ENCODE measurements at regions not wholly inside any gene's neighbourhood (a gene's known extent, or its start where the extent isn't known, plus 50 kb on each side); places are given as distances from the start of the nearest gene placed in this dataset.

DNA sequence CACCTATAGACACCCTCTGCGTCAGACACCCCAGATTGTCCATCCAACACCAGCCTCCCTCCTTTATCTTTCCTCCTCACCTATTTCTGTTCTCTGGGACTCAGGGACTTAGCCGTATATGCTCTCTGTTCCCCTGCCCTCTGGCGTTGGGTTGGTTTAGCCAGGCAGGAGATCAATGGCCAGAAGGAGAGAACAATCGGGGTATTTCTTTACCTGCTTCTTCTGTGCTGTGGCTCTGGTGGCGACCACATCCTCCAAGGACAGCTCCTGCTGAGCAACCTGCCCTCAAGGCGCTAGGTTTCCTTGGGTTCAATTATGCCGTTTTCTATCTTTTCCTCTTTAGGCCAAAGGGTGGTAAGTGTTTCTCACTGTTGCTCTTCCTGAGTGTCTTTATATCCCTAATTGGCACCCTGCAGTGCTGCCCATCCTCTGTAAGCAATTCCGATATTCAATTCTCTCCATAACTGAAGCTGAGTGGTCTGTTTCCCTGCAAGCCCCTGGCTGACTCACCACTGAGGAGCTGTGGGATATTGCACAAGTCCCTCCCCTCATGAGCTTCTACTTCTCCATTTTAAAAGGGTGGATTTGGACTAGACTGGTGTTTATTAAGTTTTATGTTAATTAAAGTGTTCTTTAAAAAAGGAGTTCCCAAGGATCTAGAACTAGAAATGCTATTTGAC lies 63.7 kb upstream of the TMTC4 start:
- H3K9me2 ChIP-seq (ENCODE audit: insufficient read depth) = no peaks in the 10 kb centered on the region
- no TSS peak for BruUV-seq (replicated peaks)
- H3K27ac ChIP-seq (ENCODE audit: low read depth, low read length) = no peak overlapping the region
- H3K4me3 ChIP-seq (replicated peaks in 1 of 2; ENCODE audit: low read depth in 1 of 2, low read length in 2 of 2) = no peak overlapping the region
- TF ChIP-seq, protein P1, sequence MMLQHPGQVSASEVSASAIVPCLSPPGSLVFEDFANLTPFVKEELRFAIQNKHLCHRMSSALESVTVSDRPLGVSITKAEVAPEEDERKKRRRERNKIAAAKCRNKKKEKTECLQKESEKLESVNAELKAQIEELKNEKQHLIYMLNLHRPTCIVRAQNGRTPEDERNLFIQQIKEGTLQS (IDR thresholded peaks at IDR 0.05) = no peak
- TF ChIP-seq JUND (IDR thresholded peaks at IDR 0.05) (no peak), TCF7L2 (IDR thresholded peaks at IDR 0.05; ENCODE audit: borderline replicate concordance, extremely low read depth, insufficient read depth, insufficient read length) (no peak), YY1 (IDR thresholded peaks at IDR 0.05; ENCODE audit: extremely low read depth, insufficient replicate concordance, low read depth, low read length) (no peak), FOSL1 (IDR thresholded peaks at IDR 0.05; ENCODE audit: low read depth) (no peak), EZH2phosphoT487 (IDR thresholded peaks at IDR 0.05; ENCODE audit: borderline replicate concordance) (no peak), SP1 (IDR thresholded peaks at IDR 0.05; ENCODE audit: low read depth) (no peak), ELF1 (IDR thresholded peaks at IDR 0.05; ENCODE audit: borderline replicate concordance, low read depth) (no peak), POLR2A (IDR thresholded peaks at IDR 0.05; ENCODE audit: borderline replicate concordance, extremely low read depth, insufficient read depth, insufficient read length) (no peak), ZNF274 (IDR thresholded peaks at IDR 0.05; ENCODE audit: low read depth, low read length) (no peak), CBX3 (IDR thresholded peaks at IDR 0.05; ENCODE audit: low read depth) (no peak), CEBPB (IDR thresholded peaks at IDR 0.05; ENCODE audit: low read depth) (no peak), SIN3A (IDR thresholded peaks at IDR 0.05; ENCODE audit: low read depth) (no peak), EGR1 (IDR thresholded peaks at IDR 0.05; ENCODE audit: low read depth) (no peak), POLR2AphosphoS5 (IDR thresholded peaks at IDR 0.05; ENCODE audit: low read depth, low read length) (no peak), EZH2 (IDR thresholded peaks at IDR 0.05) (no peak)
- TF ChIP-seq, protein P2, sequence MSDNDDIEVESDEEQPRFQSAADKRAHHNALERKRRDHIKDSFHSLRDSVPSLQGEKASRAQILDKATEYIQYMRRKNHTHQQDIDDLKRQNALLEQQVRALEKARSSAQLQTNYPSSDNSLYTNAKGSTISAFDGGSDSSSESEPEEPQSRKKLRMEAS (IDR thresholded peaks at IDR 0.05) = no peak
- TF ChIP-seq, protein P3, sequence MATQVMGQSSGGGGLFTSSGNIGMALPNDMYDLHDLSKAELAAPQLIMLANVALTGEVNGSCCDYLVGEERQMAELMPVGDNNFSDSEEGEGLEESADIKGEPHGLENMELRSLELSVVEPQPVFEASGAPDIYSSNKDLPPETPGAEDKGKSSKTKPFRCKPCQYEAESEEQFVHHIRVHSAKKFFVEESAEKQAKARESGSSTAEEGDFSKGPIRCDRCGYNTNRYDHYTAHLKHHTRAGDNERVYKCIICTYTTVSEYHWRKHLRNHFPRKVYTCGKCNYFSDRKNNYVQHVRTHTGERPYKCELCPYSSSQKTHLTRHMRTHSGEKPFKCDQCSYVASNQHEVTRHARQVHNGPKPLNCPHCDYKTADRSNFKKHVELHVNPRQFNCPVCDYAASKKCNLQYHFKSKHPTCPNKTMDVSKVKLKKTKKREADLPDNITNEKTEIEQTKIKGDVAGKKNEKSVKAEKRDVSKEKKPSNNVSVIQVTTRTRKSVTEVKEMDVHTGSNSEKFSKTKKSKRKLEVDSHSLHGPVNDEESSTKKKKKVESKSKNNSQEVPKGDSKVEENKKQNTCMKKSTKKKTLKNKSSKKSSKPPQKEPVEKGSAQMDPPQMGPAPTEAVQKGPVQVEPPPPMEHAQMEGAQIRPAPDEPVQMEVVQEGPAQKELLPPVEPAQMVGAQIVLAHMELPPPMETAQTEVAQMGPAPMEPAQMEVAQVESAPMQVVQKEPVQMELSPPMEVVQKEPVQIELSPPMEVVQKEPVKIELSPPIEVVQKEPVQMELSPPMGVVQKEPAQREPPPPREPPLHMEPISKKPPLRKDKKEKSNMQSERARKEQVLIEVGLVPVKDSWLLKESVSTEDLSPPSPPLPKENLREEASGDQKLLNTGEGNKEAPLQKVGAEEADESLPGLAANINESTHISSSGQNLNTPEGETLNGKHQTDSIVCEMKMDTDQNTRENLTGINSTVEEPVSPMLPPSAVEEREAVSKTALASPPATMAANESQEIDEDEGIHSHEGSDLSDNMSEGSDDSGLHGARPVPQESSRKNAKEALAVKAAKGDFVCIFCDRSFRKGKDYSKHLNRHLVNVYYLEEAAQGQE (IDR thresholded peaks at IDR 0.05; ENCODE audit: low read depth) = no peak
- TF ChIP-seq, protein P4, sequence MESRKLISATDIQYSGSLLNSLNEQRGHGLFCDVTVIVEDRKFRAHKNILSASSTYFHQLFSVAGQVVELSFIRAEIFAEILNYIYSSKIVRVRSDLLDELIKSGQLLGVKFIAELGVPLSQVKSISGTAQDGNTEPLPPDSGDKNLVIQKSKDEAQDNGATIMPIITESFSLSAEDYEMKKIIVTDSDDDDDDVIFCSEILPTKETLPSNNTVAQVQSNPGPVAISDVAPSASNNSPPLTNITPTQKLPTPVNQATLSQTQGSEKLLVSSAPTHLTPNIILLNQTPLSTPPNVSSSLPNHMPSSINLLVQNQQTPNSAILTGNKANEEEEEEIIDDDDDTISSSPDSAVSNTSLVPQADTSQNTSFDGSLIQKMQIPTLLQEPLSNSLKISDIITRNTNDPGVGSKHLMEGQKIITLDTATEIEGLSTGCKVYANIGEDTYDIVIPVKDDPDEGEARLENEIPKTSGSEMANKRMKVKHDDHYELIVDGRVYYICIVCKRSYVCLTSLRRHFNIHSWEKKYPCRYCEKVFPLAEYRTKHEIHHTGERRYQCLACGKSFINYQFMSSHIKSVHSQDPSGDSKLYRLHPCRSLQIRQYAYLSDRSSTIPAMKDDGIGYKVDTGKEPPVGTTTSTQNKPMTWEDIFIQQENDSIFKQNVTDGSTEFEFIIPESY (IDR thresholded peaks at IDR 0.05; ENCODE audit: extremely low read depth, insufficient replicate concordance, low read length) = no peak
- TF ChIP-seq, protein P5, sequence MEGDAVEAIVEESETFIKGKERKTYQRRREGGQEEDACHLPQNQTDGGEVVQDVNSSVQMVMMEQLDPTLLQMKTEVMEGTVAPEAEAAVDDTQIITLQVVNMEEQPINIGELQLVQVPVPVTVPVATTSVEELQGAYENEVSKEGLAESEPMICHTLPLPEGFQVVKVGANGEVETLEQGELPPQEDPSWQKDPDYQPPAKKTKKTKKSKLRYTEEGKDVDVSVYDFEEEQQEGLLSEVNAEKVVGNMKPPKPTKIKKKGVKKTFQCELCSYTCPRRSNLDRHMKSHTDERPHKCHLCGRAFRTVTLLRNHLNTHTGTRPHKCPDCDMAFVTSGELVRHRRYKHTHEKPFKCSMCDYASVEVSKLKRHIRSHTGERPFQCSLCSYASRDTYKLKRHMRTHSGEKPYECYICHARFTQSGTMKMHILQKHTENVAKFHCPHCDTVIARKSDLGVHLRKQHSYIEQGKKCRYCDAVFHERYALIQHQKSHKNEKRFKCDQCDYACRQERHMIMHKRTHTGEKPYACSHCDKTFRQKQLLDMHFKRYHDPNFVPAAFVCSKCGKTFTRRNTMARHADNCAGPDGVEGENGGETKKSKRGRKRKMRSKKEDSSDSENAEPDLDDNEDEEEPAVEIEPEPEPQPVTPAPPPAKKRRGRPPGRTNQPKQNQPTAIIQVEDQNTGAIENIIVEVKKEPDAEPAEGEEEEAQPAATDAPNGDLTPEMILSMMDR (IDR thresholded peaks at IDR 0.05 in 2 of 3, conservative IDR thresholded peaks at IDR 0.05 in 1 of 3; ENCODE audit: borderline replicate concordance in 1 of 3, insufficient read depth in 1 of 3, low read depth in 2 of 3, low read length in 2 of 3) = no peak
- no peaks in the 10 kb centered on the region for H3K27me3 ChIP-seq (ENCODE audit: insufficient read depth, low read length)
- H3K36me3 ChIP-seq (ENCODE audit: control insufficient read depth in 1 of 2, insufficient read depth in 2 of 2, low read length in 2 of 2) = no peaks in the 10 kb centered on the region
- no peak overlapping the region for H3K9ac ChIP-seq (ENCODE audit: low read length)
- ChIA-PET POLR2A (no interaction called here), CTCF (no interaction called here), RAD21 (ENCODE audit: low non-redundant PET in 1 of 2, low total read pairs in 2 of 2, uncharacterized antibody in 2 of 2, unreplicated experiment in 2 of 2) (no interaction called here)
- H3K79me2 ChIP-seq (ENCODE audit: insufficient read depth, low read length) = no peaks in the 10 kb centered on the region
- no peak for DNase-seq (ENCODE audit: low read depth, low spot score)
- intact Hi-C loops (cut with micrococcal nuclease) = no loop called here
- no peak for ATAC-seq
- no peaks in the 10 kb centered on the region for H3K4me1 ChIP-seq (ENCODE audit: control insufficient read depth in 1 of 2, insufficient read depth in 2 of 2, low read length in 2 of 2)
- H3K4me2 ChIP-seq (ENCODE audit: low read length) = no peak overlapping the region
- H2AFZ ChIP-seq (ENCODE audit: low read depth, low read length, poor library complexity, severe bottlenecking) = no peak overlapping the region
- no peaks in the 10 kb centered on the region for H4K20me1 ChIP-seq (ENCODE audit: insufficient read depth)
- no peaks in the 10 kb centered on the region for H3K9me3 ChIP-seq (ENCODE audit: control insufficient read depth in 1 of 2, insufficient read depth in 1 of 2, low read depth in 1 of 2, low read length in 2 of 2)

Measured in HCT116 (cell line).